MM.1S (cell line): ENCODE measurements at regions not wholly inside any gene's neighbourhood (a gene's known extent, or its start where the extent isn't known, plus 50 kb on each side); places are given as distances from the start of the nearest gene placed in this dataset.

Experiments
- DNase-seq: peaks from one replicate; pipeline ENCODE4 v3.0.0-alpha.2; 2015
- H2AFZ ChIP-seq: fragments of 300-600 bp; sonication (generic); 2 replicates; pipeline ENCODE4 v1.6.0; 2016; ENCODE audit warnings: antibody characterized with exemption, low read length
- H3F3A ChIP-seq: fragments of 300-600 bp; sonication (generic); 2 replicates; pipeline ENCODE4 v1.6.1; 2016; ENCODE audit warnings: mild to moderate bottlenecking, antibody characterized with exemption, low read length, moderate library complexity, mixed read lengths; ENCODE audit not compliant: insufficient read depth
- H3K27ac ChIP-seq: fragments of 300-600 bp; sonication (generic); 2 replicates; pipeline ENCODE4 v1.5.1; 2016; ENCODE audit warnings: mild to moderate bottlenecking, low read length
- H3K27me3 ChIP-seq: fragments of 300-600 bp; sonication (generic); replicated peaks from 2 replicates; pipeline ENCODE4 v1.6.0; 2016; ENCODE audit warnings: low read length; ENCODE audit not compliant: insufficient read depth
- H3K36me3 ChIP-seq: fragments of 300-600 bp; sonication (generic); replicated peaks from 2 replicates; pipeline ENCODE4 v1.6.1; 2016; ENCODE audit warnings: mild to moderate bottlenecking, low read length, mixed read lengths; ENCODE audit not compliant: insufficient read depth
- H3K4me1 ChIP-seq: fragments of 300-600 bp; sonication (generic); 2 replicates; pipeline ENCODE4 v1.6.1; 2016; ENCODE audit warnings: low read length, mixed read lengths
- H3K4me2 ChIP-seq: fragments of 300-600 bp; sonication (generic); 2 replicates; pipeline ENCODE4 v1.6.0; 2016; ENCODE audit warnings: low read depth, low read length
- H3K4me3 ChIP-seq: fragments of 300-600 bp; sonication (generic); 2 replicates; pipeline ENCODE4 v1.5.1; 2016; ENCODE audit warnings: low read length, mixed read lengths
- H3K79me2 ChIP-seq: fragments of 300-600 bp; sonication (generic); 2 replicates; pipeline ENCODE4 v1.6.1; 2016; ENCODE audit warnings: mixed run types, low read length, mixed read lengths
- H3K9ac ChIP-seq: fragments of 300-600 bp; sonication (generic); 2 replicates; pipeline ENCODE4 v1.6.1; 2016; ENCODE audit warnings: low read length, mixed read lengths
- H3K9me2 ChIP-seq: fragments of 300-600 bp; sonication (generic); replicated peaks from 2 replicates; pipeline ENCODE4 v1.6.1; 2016; ENCODE audit warnings: mild to moderate bottlenecking, low read length, mixed read lengths; ENCODE audit not compliant: insufficient read depth
- H3K9me3 ChIP-seq: fragments of 300-600 bp; sonication (generic); replicated peaks from 2 replicates; pipeline ENCODE4 v1.6.1; 2016; ENCODE audit warnings: mild to moderate bottlenecking, low read length, mixed read lengths; ENCODE audit not compliant: insufficient read depth
- H4K20me1 ChIP-seq: fragments of 300-600 bp; sonication (generic); 2 replicates; pipeline ENCODE4 v1.6.1; 2016; ENCODE audit warnings: mild to moderate bottlenecking, low read length, moderate library complexity, mixed read lengths; ENCODE audit not compliant: insufficient read depth
- EZH2 ChIP-seq: fragments of 300-600 bp; sonication (generic); optimal IDR thresholded peaks from 2 replicates; pipeline ENCODE3; 2017; ENCODE audit warnings: low read depth, mild to moderate bottlenecking, antibody characterized with exemption, low read length, mixed read lengths
- EZH2phosphoT487 ChIP-seq: fragments of 300-600 bp; sonication (generic); IDR thresholded peaks from 2 replicates; pipeline ENCODE4 v1.6.1; 2018; ENCODE audit warnings: antibody characterized with exemption, low read length
- TF ChIP-seq, protein P1 (sequence below): fragments of 300-600 bp; sonication (generic); IDR thresholded peaks from 2 replicates; pipeline ENCODE4 v1.5.1; 2016; ENCODE audit warnings: antibody characterized with exemption, low read length, mixed read lengths

DNA sequence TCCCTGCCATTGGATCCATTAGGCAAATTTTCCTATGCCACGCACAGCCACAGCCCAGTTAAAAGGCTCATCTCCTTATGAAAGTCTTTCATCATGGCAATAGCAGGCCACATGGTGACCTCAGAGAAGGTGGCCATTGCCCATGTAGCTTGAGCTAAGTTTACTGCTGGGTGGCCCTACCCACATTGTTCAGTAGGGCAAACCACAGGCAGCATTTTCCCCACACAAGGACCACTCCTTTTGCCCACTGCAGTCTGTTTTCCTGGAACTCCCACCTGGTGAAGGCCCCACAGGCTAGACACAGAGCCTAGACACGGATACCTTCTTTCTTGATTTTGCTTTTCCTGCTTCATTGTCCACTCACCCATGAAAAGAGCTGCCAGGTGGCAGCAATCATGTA is 101.5 kb upstream of the NPVF start:
- Histone ChIP-seq H3K4me3 (no peak overlapping the region), H3K27me3 (no peaks in the 10 kb centered on the region), H3K9me3 (no peaks in the 10 kb centered on the region), H4K20me1 (no peaks in the 10 kb centered on the region), H3F3A (no peaks in the 10 kb centered on the region), H2AFZ (no peak overlapping the region), H3K4me1 (no peaks in the 10 kb centered on the region), H3K79me2 (no peaks in the 10 kb centered on the region), H3K4me2 (no peak overlapping the region), H3K27ac (no peak overlapping the region), H3K9me2 (no peaks in the 10 kb centered on the region), H3K36me3 (no peaks in the 10 kb centered on the region), H3K9ac (no peak overlapping the region)
- DNase-seq: no peak
- TF ChIP-seq EZH2phosphoT487: no peak
- TF ChIP-seq EZH2: no peak
- TF ChIP-seq, protein P1, sequence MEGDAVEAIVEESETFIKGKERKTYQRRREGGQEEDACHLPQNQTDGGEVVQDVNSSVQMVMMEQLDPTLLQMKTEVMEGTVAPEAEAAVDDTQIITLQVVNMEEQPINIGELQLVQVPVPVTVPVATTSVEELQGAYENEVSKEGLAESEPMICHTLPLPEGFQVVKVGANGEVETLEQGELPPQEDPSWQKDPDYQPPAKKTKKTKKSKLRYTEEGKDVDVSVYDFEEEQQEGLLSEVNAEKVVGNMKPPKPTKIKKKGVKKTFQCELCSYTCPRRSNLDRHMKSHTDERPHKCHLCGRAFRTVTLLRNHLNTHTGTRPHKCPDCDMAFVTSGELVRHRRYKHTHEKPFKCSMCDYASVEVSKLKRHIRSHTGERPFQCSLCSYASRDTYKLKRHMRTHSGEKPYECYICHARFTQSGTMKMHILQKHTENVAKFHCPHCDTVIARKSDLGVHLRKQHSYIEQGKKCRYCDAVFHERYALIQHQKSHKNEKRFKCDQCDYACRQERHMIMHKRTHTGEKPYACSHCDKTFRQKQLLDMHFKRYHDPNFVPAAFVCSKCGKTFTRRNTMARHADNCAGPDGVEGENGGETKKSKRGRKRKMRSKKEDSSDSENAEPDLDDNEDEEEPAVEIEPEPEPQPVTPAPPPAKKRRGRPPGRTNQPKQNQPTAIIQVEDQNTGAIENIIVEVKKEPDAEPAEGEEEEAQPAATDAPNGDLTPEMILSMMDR: no peak

DNA sequence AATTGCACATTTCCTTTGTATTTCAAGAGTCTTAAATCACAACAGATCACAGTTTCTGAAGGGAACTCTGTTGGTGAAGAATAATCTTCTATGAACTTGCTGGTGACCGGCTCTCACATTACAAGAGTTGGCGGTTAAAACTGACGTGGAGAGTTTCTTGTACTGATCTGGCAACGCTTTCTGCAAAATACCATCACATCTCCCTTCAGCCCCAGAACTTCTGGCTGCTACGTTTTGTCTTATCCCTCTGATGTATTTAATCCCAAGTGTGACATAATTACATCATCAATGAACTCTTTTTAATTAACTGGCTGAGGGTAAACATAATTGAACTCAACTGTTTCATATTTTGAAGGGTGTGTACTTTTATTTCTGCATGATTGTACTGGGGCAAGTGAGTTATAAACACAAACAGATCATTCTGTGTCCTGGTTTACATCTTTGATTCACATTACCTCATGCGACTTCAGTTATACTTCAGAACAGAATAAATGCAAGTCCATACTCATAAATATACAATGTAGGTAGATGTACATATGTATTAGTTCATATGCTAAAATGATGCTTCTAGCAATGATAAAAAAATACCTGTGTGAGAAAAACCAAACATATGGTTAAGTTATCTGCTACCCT is 105.1 kb upstream of the NPVF start:
- Histone ChIP-seq H3K4me3 (no peak overlapping the region), H2AFZ (no peak overlapping the region), H3K27me3 (no peaks in the 10 kb centered on the region), H3K4me2 (no peak overlapping the region), H3K27ac (no peak overlapping the region), H3K9ac (no peak overlapping the region), H3F3A (no peaks in the 10 kb centered on the region), H4K20me1 (no peaks in the 10 kb centered on the region), H3K9me2 (no peaks in the 10 kb centered on the region), H3K4me1 (no peaks in the 10 kb centered on the region), H3K9me3 (no peaks in the 10 kb centered on the region), H3K79me2 (no peaks in the 10 kb centered on the region), H3K36me3 (no peaks in the 10 kb centered on the region)
- no peak for DNase-seq
- TF ChIP-seq EZH2 (no peak), EZH2phosphoT487 (no peak)
- TF ChIP-seq, protein P1: no peak

DNA sequence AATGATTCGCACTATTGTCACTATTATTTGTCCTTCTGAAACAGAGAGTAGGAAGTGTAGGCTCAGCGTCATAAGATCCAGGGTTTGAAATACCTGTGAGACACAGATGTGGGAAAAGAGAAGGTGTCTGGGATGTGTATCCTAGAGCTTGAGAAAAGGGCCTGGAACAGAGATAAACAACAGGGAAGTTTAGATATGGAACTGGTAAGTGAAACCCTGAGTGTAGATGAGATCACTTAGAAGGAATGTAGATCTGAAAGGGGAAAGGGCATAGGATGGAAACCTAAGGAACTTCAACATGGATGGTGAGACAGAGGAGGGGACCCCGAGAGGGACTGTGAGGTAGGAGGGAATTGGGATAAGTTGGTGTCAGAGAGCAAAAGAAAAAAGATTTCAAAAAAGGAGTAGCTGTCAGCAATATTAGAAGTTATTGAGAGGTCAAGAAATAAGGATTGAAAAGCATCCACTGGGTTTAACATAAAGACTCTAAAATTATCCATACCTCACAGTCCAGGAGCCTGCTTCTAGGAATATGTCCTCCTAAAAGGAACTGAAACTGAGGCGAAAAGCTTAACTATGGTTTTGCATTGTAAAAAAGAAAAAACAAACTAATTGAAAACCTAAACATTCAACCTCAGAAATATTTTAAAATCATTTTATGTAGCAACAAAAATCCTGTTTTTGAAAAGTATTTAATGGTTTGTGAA is 119.2 kb upstream of the NPVF start:
- DNase-seq: no peak
- Histone ChIP-seq H3K9me2 (no peaks in the 10 kb centered on the region; the same call in 1 of the 2 replicates), H3K4me1 (no peaks in the 10 kb centered on the region), H2AFZ (no peak overlapping the region), H3F3A (no peaks in the 10 kb centered on the region), H3K4me3 (no peak overlapping the region), H3K9me3 (no peaks in the 10 kb centered on the region), H3K4me2 (no peak overlapping the region), H3K9ac (no peak overlapping the region), H4K20me1 (no peaks in the 10 kb centered on the region), H3K36me3 (no peaks in the 10 kb centered on the region), H3K27ac (no peak overlapping the region), H3K79me2 (no peaks in the 10 kb centered on the region), H3K27me3 (no peaks in the 10 kb centered on the region)
- TF ChIP-seq, protein P1: no peak
- TF ChIP-seq EZH2phosphoT487 (no peak), EZH2 (no peak)
